ENCODE measurements at regions not wholly inside any gene's neighbourhood (a gene's known extent, or its start where the extent isn't known, plus 50 kb on each side); places are given as distances from the start of the nearest gene placed in this dataset.

DNA sequence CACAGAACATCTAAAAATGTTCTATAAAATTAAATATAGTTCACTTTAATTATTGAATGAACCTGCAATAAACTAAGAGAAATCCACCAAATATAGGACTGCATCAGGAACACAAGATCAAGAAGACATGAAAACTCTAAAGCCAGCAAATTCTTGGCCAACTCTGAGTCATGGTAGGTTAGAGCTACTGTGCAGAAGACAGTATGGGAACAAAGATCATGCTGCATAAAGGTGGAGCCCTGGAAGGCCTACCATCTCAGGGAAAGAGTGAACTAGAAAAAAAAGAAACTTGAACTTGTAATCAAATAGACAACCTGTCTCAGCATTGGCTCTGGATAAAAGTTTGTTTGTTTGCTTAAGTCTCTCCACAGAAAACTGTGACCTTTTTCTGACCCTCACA is 66.9 kb upstream of the CNOT2 start:
- TF ChIP-seq, protein P1, sequence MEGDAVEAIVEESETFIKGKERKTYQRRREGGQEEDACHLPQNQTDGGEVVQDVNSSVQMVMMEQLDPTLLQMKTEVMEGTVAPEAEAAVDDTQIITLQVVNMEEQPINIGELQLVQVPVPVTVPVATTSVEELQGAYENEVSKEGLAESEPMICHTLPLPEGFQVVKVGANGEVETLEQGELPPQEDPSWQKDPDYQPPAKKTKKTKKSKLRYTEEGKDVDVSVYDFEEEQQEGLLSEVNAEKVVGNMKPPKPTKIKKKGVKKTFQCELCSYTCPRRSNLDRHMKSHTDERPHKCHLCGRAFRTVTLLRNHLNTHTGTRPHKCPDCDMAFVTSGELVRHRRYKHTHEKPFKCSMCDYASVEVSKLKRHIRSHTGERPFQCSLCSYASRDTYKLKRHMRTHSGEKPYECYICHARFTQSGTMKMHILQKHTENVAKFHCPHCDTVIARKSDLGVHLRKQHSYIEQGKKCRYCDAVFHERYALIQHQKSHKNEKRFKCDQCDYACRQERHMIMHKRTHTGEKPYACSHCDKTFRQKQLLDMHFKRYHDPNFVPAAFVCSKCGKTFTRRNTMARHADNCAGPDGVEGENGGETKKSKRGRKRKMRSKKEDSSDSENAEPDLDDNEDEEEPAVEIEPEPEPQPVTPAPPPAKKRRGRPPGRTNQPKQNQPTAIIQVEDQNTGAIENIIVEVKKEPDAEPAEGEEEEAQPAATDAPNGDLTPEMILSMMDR (IDR thresholded peaks at IDR 0.05; ENCODE audit: extremely low read depth, low read depth, low read length), result no peak

DNA sequence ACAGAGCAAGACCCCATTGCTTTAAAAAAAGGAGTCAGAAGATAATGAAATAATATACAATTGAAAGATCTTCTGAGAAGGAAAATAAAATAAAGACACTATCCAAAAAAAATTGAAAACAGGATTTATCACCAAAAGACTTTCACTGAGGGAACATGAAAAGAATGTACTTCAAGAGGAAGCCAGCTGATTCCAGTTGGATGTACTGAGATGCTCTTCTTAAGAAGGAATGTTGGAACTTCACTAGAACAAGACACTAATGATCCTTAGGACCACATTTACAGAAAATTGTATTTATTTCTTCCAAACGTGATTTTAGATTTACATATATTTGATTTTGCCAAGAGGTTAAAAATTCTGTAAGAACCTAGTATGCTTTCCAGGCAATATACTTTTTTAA is 65.6 kb upstream of the CNOT2 start:
- Histone ChIP-seq H3K27me3 (ENCODE audit: insufficient read depth, low read length) (no peaks in the 10 kb centered on the region), H3K4me3 (ENCODE audit: insufficient read depth, low read length) (no peak overlapping the region), H2AFZ (ENCODE audit: low read length) (no peak overlapping the region), H3K27ac (ENCODE audit: low read depth, low read length) (no peak overlapping the region), H3K4me1 (ENCODE audit: insufficient read depth, low read length) (no peaks in the 10 kb centered on the region), H3K79me2 (ENCODE audit: insufficient read depth, low read length) (no peaks in the 10 kb centered on the region), H4K20me1 (ENCODE audit: insufficient read depth, low read length) (no peaks in the 10 kb centered on the region), H3K4me2 (ENCODE audit: insufficient read depth, low read length) (no peak overlapping the region), H3K36me3 (ENCODE audit: insufficient read depth, low read length) (no peaks in the 10 kb centered on the region), H3K9me3 (ENCODE audit: low read depth, low read length) (no peaks in the 10 kb centered on the region)
- TF ChIP-seq, protein P1 (IDR thresholded peaks at IDR 0.05; ENCODE audit: extremely low read depth, low read depth, low read length), result no peak
- no peak for DNase-seq (ENCODE audit: insufficient read length, low spot score, missing footprints)

More for the DNA sequence above, 66.9 kb upstream of the CNOT2 start:
- Histone ChIP-seq H3K4me3 (ENCODE audit: insufficient read depth, low read length) (no peak overlapping the region), H4K20me1 (ENCODE audit: insufficient read depth, low read length) (no peaks in the 10 kb centered on the region), H3K79me2 (ENCODE audit: insufficient read depth, low read length) (no peaks in the 10 kb centered on the region), H3K4me2 (ENCODE audit: insufficient read depth, low read length) (no peak overlapping the region), H2AFZ (ENCODE audit: low read length) (no peak overlapping the region), H3K27ac (ENCODE audit: low read depth, low read length) (no peak overlapping the region), H3K4me1 (ENCODE audit: insufficient read depth, low read length) (no peaks in the 10 kb centered on the region), H3K9me3 (ENCODE audit: low read depth, low read length) (no peaks in the 10 kb centered on the region), H3K36me3 (ENCODE audit: insufficient read depth, low read length) (no peaks in the 10 kb centered on the region), H3K27me3 (ENCODE audit: insufficient read depth, low read length) (no peaks in the 10 kb centered on the region)
- no peak for DNase-seq (ENCODE audit: insufficient read length, low spot score, missing footprints)

- no peak for DNase-seq (ENCODE audit: insufficient read length, low spot score, missing footprints)
- H2AFZ ChIP-seq (ENCODE audit: low read length), result no peak overlapping the region
These were observed 65.2 kb upstream of the CNOT2 start for GRCh38 chr12:70178038-70178437.

GRCh38 chr12:70180130-70180529 is 63.1 kb upstream of the CNOT2 start:
- no peak overlapping the region for H3K27ac ChIP-seq (ENCODE audit: low read depth, low read length)
- H3K4me3 ChIP-seq (ENCODE audit: insufficient read depth, low read length), result no peak overlapping the region
- no peaks in the 10 kb centered on the region for H3K4me1 ChIP-seq (ENCODE audit: insufficient read depth, low read length)

More at GRCh38 chr12:70178038-70178437, 65.2 kb upstream of the CNOT2 start:
- TF ChIP-seq, protein P1 (IDR thresholded peaks at IDR 0.05; ENCODE audit: extremely low read depth, low read depth, low read length), result no peak
- H3K4me2 ChIP-seq (ENCODE audit: insufficient read depth, low read length), result no peak overlapping the region
- H3K36me3 ChIP-seq (ENCODE audit: insufficient read depth, low read length), result no peaks in the 10 kb centered on the region
- H3K4me3 ChIP-seq (ENCODE audit: insufficient read depth, low read length), result no peak overlapping the region
- no peaks in the 10 kb centered on the region for H3K4me1 ChIP-seq (ENCODE audit: insufficient read depth, low read length)
- no peaks in the 10 kb centered on the region for H4K20me1 ChIP-seq (ENCODE audit: insufficient read depth, low read length)
- no peaks in the 10 kb centered on the region for H3K79me2 ChIP-seq (ENCODE audit: insufficient read depth, low read length)
- no peaks in the 10 kb centered on the region for H3K27me3 ChIP-seq (ENCODE audit: insufficient read depth, low read length)
- H3K9me3 ChIP-seq (ENCODE audit: low read depth, low read length), result no peaks in the 10 kb centered on the region
- H3K27ac ChIP-seq (ENCODE audit: low read depth, low read length), result no peak overlapping the region

More at GRCh38 chr12:70180130-70180529, 63.1 kb upstream of the CNOT2 start:
- no peak overlapping the region for H3K4me2 ChIP-seq (ENCODE audit: insufficient read depth, low read length)
- no peak overlapping the region for H2AFZ ChIP-seq (ENCODE audit: low read length)
- H3K9me3 ChIP-seq (ENCODE audit: low read depth, low read length), result no peaks in the 10 kb centered on the region
- DNase-seq (ENCODE audit: insufficient read length, low spot score, missing footprints), result no peak
- H3K79me2 ChIP-seq (ENCODE audit: insufficient read depth, low read length), result no peaks in the 10 kb centered on the region
- no peaks in the 10 kb centered on the region for H3K36me3 ChIP-seq (ENCODE audit: insufficient read depth, low read length)
- no peaks in the 10 kb centered on the region for H4K20me1 ChIP-seq (ENCODE audit: insufficient read depth, low read length)
- H3K27me3 ChIP-seq (ENCODE audit: insufficient read depth, low read length), result no peaks in the 10 kb centered on the region
- TF ChIP-seq, protein P1 (IDR thresholded peaks at IDR 0.05; ENCODE audit: extremely low read depth, low read depth, low read length), result no peak
